ENCODE measurements at regions not wholly inside any gene's neighbourhood (a gene's known extent, or its start where the extent isn't known, plus 50 kb on each side); places are given as distances from the start of the nearest gene placed in this dataset.
"Not testable (repeated sequence)": the region's sequence is repeated elsewhere in the genome, so short reads cannot be mapped to it uniquely, and the experiment has no call there.

DNA sequence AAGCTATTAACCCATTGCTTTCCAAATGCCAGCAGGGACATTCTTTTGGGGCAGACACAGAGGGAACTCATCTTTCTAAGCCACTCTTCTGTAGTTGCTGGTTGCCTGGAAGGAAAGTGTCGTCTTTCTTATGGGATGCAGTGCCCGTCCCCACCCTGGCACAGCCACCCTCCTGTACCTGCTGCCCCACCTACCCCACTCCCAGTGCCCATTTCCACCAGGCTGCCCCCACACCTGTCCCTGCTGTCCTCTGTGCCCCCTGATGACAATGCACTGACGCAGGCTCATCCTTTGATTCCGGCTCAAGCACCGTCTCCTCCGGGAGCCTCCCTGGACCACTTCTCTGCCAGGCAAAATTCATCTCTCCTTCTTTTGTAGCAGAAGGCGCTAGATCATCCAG is 190.4 kb upstream of the CDH5 start:
- no peak for DNase-seq (ENCODE audit: low read depth in 2 of 3, low spot score in 1 of 3)

DNA sequence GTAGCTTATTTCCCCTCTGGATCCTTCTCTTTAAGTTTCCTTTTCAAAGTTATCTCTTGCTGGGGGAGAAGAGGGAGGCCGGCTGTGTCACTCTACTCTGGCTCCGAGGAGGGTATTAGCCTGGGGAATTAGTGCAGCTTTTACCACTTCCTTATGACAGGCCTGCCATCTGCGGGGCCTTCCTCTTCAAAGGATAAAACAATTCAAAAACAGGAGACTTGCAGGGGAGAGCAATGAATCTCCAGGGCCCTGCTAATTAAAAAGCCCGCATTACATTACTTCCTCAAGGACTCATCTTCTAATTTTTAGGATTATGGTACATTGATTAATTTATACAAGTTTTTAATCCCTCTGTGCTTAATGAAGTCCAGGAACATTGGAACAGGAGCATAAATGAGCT is 190.9 kb upstream of the CDH5 start:
- no peak for DNase-seq (ENCODE audit: low read depth in 2 of 3, low spot score in 1 of 3)

DNA sequence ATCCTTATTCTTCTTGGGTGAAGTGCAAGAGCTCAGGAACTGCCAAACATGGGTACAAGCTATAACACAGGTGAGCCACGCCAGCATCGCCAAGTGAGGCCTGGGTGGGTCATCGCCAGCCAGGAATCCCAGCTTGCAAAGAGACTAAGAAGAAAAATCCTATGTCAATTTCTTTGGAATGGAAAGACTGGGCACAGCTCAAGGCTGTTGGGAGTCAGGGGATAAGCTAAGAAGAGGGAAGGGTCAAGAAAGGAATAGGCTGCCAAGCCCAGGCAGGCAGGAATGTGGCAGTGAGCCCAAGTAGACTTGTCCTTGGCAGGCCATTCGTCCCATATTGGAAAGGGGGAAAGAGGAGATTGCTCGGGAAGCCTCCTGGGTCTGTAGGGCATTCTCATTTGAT is 191.4 kb upstream of the CDH5 start:
- DNase-seq (ENCODE audit: low read depth in 2 of 3, low spot score in 1 of 3) = no peak

DNA sequence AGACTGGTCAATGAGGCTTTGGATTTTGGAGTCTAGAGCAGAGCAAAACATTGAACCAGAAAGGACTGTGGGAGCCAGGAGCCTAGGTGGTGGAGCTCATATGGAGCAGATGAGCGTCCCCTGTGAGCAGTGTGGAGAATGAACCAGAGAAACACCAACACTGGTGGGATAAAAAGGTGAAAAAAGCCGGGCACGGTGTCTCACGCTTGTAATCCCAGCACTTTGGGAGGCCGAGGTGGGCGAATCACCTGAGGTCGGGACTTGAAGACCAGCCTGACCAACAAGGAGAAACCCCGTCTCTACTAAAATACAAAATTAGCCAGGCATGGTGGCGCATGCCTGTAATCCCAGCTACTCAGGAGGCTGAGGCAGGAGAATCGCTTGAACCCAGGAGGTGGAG is 192.7 kb upstream of the CDH5 start:
- DNase-seq (ENCODE audit: low read depth in 2 of 3, low spot score in 1 of 3) = not testable (repeated sequence)

DNA sequence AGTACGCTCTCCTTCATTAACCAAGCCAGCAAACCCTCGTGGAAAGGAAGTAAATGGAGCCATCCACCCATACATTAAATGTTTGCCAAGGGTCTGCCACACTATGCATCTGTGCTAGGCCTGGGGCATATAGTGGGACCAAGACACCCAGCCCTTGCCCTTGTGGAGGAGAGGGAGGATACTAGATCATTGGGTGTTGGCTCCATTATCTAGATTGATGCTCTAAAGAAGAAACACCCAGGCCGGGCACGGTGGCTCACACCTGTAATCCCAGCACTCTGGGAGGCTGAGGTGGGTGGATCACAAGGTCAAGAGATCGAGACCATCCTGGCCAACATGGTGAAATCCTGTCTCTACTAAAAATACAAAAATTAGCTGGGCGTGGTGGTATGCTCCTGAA is 193.3 kb upstream of the CDH5 start:
- DNase-seq (ENCODE audit: low read depth in 2 of 3, low spot score in 1 of 3) = not testable (repeated sequence)

DNA sequence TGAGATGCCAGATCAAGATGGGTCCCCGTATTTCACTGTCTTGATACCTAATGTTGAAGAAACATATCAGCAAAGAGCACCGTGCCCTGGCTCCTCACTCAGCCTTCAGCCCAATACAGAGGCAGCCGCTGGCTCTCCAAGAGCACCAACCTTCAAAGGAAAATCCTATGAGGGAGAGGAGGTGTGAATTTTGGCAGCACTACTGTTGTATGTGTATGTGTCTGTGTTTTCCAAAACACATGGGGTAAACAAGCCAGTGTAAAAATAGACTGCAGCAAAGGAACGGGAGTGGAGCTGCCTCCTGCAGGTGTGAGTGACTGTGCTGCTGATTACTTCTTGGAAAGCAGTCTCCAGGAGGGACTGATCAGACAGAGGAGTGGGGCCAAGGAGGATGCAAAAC is 194.0 kb upstream of the CDH5 start:
- DNase-seq (ENCODE audit: low read depth in 2 of 3, low spot score in 1 of 3) = no peak

GRCh38 chr16:66171578-66171977 is 194.9 kb upstream of the CDH5 start:
- no peak for DNase-seq (ENCODE audit: low read depth in 2 of 3, low spot score in 1 of 3)

DNA sequence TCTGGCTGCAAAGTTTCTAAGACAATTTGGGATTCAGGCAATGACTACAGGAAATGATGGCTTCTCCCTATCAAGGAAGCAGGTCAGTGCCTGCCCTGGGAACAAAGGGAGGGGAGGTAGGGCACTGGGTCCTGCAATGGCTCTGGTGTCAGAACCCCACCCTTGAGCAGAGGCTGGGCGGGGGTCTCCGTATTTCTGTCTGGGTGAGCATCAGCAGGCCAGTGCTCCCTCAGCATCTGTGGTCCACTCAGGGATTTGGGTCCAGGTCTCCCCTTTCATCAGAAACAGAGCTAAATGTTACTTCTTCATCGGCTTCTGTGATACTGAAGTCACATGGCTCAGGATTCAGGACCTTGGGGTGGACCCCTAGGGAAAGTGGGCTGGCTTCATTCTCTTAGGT is 195.5 kb upstream of the CDH5 start:
- DNase-seq (ENCODE audit: low read depth in 2 of 3, low spot score in 1 of 3) = no peak

DNA sequence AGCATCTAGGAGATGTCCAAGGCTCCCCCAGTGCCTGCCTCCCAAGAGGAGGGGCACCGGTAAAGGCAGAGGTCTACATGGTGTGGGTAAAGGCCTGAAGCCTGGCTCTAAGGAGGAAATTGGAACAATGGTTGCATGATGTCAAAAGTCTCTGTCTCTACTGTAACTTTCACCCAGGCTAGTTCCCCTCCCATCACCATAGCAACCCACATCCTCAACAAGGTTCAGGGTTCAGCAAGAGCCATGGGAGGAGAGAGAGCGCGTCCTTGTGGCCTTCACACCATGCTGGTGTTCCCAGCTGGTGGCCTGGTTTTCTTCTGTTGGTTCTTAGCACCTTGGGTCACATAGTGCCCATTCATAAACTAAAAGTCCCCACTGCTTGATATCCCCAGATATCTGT is 196.7 kb upstream of the CDH5 start:
- no peak for DNase-seq (ENCODE audit: low read depth in 2 of 3, low spot score in 1 of 3)

DNA sequence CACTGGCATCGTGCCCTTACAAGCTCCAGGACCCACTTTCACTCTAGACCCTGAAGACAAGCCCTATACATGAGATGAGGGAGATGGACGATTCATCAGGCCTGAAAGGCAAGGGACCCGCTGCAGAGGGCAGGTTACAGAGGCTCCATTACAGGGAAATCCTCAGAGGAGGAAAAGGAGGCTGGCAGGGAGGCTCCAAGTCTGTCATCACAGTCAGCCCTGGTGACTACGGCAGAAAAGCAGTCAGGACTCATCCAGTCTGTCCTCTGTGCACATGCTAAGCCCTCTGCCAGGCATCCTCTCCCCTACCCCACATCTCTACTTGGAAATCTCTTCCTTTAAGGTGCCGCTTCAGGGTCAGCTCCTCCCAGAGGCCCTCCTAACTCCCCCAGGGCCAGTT is 197.7 kb upstream of the CDH5 start:
- no peak for DNase-seq (ENCODE audit: low read depth in 2 of 3, low spot score in 1 of 3)

DNA sequence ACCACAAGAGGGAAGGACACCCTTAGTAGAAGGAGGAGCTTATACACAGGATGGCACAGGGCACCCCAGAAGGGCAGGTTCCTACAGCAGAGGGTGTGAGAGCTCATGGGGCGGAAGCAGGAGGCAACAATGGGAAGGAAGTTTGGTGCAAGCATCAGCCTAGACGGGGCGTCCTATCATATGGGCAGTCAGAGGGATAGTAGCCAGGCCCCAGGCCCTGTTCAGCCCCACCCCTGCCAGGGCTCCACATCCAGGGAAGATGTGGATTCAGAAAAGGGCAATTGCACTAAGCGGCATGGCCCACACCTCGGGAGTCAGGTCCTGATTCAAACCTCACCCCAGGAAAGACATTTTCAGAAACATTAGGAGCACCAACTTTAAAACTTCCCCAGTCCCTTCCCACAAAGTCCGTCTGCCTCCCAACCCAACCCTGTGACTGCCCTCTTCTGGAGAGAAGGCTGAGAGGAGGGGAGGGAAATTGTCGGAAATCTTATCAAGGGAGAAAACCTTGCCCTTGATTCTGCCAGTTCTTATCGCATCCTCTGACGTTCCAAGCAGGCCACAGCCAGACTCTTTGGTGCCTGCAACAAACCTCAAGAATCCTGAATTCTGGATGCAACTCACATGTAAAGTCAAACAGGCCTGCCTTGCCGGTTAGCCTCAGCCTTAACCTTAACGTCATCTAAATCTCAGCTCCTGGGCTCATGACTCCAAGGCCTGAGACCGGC is 198.8 kb upstream of the CDH5 start:
- no peak for DNase-seq (ENCODE audit: low read depth in 2 of 3, low spot score in 1 of 3)

DNA sequence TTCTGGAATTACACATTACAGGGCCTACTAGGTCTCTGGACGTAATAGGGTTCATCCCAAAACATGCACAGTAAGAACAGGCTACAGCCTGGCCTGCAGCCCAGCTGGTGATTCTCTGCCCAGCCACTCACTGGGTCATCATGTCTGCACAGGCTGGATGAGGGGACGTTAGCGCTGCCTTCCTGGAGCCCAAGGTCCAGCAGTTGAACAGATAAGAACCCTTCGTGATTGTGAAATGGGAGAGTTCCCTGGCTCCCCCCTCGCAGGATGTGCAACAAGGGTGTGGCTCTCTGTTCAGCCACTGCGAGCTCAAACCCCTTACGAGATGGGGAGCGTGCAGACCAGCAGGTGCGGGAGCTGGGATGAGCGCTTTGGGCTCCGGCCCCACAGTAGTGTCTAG is 200.0 kb upstream of the CDH5 start:
- no peak for DNase-seq (ENCODE audit: low read depth in 2 of 3, low spot score in 1 of 3)

DNA sequence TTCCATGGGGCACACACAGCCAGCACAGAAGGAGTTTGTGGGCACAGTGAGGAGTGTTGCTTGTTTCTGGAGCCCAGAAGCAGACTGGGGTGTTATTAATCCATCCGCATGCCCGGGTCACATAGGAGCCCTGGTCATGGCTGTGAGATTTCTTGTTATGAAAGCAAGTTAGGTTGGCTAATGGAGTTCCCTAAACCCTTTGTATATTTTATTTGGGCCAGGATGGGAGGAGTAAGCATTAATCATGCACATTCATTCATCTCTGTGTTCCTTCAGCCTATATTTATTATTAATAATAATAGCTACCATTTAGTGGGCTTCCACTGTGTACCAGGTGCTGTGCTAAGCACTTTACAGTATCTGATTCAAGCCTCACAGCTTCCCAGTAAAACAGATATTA is 200.6 kb upstream of the CDH5 start:
- no peak for DNase-seq (ENCODE audit: low read depth in 2 of 3, low spot score in 1 of 3)

- no peak for DNase-seq (ENCODE audit: low read depth in 2 of 3, low spot score in 1 of 3)
Measured at GRCh38 chr16:66164581-66165247, 201.8 kb upstream of the CDH5 start.

GRCh38 chr16:66162821-66163220 is 203.7 kb upstream of the CDH5 start:
- no peak for DNase-seq (ENCODE audit: low read depth in 2 of 3, low spot score in 1 of 3)

DNA sequence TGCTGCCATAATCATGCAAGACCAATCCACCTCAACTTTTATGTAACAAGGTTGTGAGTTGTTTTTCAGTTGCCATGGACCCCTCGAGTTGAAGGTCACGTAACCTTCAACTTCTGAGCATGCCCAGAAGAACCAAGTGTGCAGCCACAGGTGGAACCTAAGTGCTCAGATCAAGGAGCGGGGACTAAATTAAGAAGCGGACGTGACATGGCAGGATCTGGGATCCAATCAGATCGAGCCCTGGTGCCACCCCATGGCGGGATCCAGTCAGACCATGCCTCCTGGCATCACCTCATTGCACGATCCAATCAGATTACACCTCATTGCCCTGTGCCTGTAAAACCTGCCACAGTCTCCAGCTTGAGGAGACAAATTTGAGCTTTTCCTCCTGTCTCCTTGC is 204.5 kb upstream of the CDH5 start:
- no peak for DNase-seq (ENCODE audit: low read depth in 2 of 3, low spot score in 1 of 3)

DNA sequence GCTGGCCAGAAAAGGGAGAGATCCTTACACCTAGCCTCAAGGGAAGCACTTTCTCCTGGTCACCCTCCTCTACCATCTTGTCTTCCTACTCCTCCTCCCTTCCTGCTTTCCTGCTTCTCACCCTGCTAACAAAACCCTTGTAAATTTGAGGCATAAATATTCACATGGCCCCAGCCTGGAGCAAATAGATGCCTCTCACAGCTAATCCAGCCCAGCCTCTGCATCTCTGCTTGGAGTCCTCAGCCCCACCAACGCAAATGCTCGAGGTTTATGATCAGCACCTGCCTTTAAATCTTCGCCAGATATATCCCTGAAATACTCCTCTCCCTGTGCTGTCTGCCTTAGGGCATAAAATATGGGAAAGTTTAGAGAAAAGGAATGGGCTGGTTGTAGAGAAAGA is 205.2 kb upstream of the CDH5 start:
- DNase-seq (ENCODE audit: low read depth in 2 of 3, low spot score in 1 of 3) = no peak

DNA sequence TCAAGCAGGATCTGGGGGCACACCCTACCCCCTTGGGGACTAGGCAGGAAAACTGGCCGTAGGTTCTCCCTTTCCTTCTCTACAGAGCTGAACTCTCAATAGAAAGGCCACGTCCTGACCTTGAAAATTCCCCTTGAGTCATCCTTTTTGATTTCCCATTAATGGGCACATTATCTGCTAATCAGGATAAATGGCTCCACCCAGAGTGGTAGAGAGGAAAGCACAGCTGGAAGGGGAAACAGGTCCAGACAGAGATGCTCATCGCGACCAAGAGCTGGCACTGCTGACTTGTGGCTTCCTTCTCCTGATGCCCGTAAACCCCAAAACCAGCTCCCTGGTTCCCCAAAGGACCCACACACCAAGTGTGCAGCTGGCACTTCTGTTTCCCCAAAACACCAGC is 206.5 kb upstream of the CDH5 start:
- no peak for DNase-seq (ENCODE audit: low read depth in 2 of 3, low spot score in 1 of 3)

DNA sequence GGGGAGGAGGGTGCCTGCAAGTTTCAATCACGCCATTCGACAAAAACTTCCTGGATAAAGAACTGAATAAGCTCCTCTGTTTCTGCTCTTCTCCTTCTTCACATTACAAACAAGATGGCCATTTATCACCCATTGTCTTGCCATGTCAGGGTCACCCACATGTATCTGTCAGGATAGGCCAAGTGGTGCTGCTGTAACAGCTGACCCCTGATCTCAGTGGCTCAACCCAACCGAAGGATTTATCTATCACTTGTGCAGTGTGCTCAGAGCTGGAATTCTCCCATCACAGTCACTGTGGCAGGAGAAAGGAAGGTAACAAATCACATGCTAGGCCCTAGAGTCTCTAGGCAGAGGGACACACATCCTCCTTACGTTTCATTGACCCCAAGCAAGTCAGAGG is 210.0 kb upstream of the CDH5 start:
- DNase-seq (ENCODE audit: low read depth in 2 of 3, low spot score in 1 of 3) = no peak

GRCh38 chr16:66155933-66156332 is 210.6 kb upstream of the CDH5 start:
- no peak for DNase-seq (ENCODE audit: low read depth in 2 of 3, low spot score in 1 of 3)

DNA sequence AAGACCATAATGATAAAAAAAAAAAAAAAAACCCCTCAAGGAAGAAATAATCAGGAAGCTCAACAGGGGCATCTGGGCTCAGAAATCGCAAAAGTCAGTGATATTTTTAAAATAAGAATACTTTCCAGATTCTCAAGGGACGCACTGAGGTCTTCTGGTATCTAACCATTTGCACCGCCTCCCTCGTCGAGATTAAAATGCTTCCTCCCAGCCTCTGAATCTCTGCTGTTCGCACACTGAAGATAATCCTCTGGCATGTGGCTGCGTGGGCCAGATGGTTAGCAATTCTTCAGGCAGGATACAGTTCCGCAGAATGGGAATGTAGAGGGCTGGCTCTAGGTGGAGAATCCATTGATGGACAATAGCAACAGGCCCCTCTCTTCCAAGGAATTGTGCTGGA is 211.7 kb upstream of the CDH5 start:
- DNase-seq (ENCODE audit: low read depth in 2 of 3, low spot score in 1 of 3) = no peak

DNA sequence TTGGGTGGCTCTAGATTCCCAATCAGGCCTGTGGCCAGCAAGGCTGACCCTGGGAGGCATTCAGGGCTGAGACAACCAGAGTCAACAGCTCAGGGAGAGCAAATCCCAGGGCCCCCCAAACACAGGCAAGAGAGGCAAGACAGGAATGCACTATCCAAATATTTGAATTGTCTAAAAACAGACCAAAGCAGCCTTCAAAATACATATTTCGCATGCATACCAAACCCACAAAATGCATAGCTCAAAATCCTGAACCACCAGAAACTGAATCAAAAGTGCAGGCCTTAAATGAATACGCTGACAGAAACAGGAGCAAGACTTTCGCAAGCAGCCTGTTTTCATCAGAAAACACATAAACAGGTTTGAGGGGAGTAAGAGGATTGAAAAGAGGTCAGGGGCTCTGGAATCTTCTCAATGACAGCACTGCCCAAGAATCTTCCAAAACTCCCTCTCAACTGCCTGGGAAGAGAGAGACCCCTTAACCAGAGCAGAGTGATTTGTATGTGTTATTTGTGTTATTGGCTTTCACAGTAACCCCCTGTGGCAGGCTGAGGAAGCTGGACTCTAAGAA is 213.6 kb upstream of the CDH5 start:
- no peak for DNase-seq (ENCODE audit: low read depth in 2 of 3, low spot score in 1 of 3)

DNA sequence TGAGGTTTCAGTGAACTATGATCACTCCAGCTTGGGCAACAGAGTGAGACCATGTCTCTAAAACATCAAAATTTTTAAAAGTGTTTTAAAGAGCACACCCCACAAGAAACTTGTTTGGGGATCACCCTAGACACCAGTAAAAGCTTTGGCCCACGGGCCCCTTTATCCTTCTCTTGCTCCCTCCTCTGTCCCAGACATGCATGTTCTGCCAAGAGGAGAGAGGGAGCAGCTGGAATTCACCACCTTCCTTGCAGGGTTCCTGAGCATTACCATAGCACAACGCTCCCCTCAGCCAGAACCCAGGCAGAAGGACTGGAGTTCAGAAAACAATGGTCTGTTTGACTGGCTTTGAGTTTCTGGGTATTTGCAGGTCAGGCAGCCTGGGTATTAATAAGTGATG is 214.3 kb upstream of the CDH5 start:
- no peak for DNase-seq (ENCODE audit: low read depth in 2 of 3, low spot score in 1 of 3)
